Endothelial cell of umbilical vein (primary cell): ENCODE measurements at regions not wholly inside any gene's neighbourhood (a gene's known extent, or its start where the extent isn't known, plus 50 kb on each side); places are given as distances from the start of the nearest gene placed in this dataset.

ENCODE experiments used
- BruUV-seq: library from RNA; stranded (reverse); fragments of 400-500 nt; replicated peaks from 2 replicates; lab custom pipeline; 2021; lab: Mats Ljungman, UMichigan
- CTCF ChIA-PET: fragments of 300-600, 350-600 bp; sonication (Branson Sonifier 250); formaldehyde crosslinking; loops from one replicate; lab custom pipeline; 2021; ENCODE audit warnings: antibody characterized with exemption, inconsistent platforms; lab: Charles Lee
- POLR2A ChIA-PET: fragments of 300-600, 350-600 bp; sonication (Branson Sonifier 250); formaldehyde crosslinking; loops from one replicate; lab custom pipeline; 2021; ENCODE audit warnings: antibody characterized with exemption, inconsistent platforms; lab: Charles Lee
- DNase-seq: peaks from one replicate; pipeline ENCODE4 v3.0.0-alpha.2; 2011; ENCODE audit warnings: low read depth, low spot score
- FAIRE-seq: peaks from 2 replicates; lab custom pipeline; 2011; peaks lifted over from hg19 to GRCh38; lab: Jason Lieb, UNC
- H2AFZ ChIP-seq: 2 replicates; pipeline ENCODE4 v1.6.0; 2012; ENCODE audit warnings: low read depth, low read length, control low read depth, inconsistent platforms
- H3K27ac ChIP-seq: 2 replicates; pipeline ENCODE4 v1.5.1; 2011; ENCODE audit warnings: low read depth, mild to moderate bottlenecking, control low read depth, low read length, moderate library complexity; ENCODE audit not compliant: insufficient read depth
- H3K27me3 ChIP-seq, 2 experiments: 2 replicates each; pipeline versions ENCODE4 v1.6.0 to v1.6.1; 2011; ENCODE audit warnings: low read length in 2 of 2, mixed read lengths in 1 of 2; ENCODE audit not compliant: control insufficient read depth in 2 of 2, insufficient read depth in 2 of 2
- H3K36me3 ChIP-seq, 2 experiments: 2 replicates in 1 of 2; 3 replicates in 1 of 2; pipeline ENCODE4 v1.5.1; 2011; ENCODE audit warnings: low read length in 2 of 2, mild to moderate bottlenecking in 1 of 2, moderate library complexity in 1 of 2; ENCODE audit not compliant: control insufficient read depth in 2 of 2, insufficient read depth in 2 of 2; ENCODE audit errors: extremely low read depth in 1 of 2
- H3K4me1 ChIP-seq: 3 replicates; pipeline ENCODE4 v1.5.1; 2011; ENCODE audit warnings: mild to moderate bottlenecking, low read length; ENCODE audit not compliant: control insufficient read depth, insufficient read depth; ENCODE audit errors: extremely low read depth
- H3K4me2 ChIP-seq: 2 replicates; pipeline ENCODE4 v1.6.1; 2011; ENCODE audit warnings: low read length, control low read depth, mixed read lengths; ENCODE audit not compliant: insufficient read depth
- H3K4me3 ChIP-seq, 3 experiments: fragments of 200-600 bp in 1 of 3; sonication (generic), shearing (Covaris generic) in 1 of 3; replicated peaks in 1 of 3; 2 replicates each; pipeline ENCODE4 v1.5.1; 2011 to 2016; ENCODE audit warnings: control low read depth in 3 of 3, low read length in 3 of 3, mild to moderate bottlenecking in 2 of 3, inconsistent platforms in 1 of 3, low read depth in 1 of 3, moderate library complexity in 1 of 3; ENCODE audit not compliant: insufficient read depth in 1 of 3
- H3K79me2 ChIP-seq: 2 replicates; pipeline ENCODE4 v1.6.0; 2012; ENCODE audit warnings: low read length, inconsistent platforms; ENCODE audit not compliant: control insufficient read depth, insufficient read depth
- H3K9ac ChIP-seq: replicated peaks from 2 replicates; pipeline ENCODE3; 2011; ENCODE audit warnings: low read length, control low read depth; ENCODE audit not compliant: insufficient read depth; ENCODE audit errors: extremely low read depth
- H3K9me1 ChIP-seq: replicated peaks from 3 replicates; pipeline ENCODE4 v1.6.0; 2011; ENCODE audit warnings: mild to moderate bottlenecking, low read length; ENCODE audit not compliant: control insufficient read depth, insufficient read depth; ENCODE audit errors: extremely low read depth
- H3K9me3 ChIP-seq: replicated peaks from 2 replicates; pipeline ENCODE4 v1.5.1; 2012; ENCODE audit warnings: low read length, inconsistent platforms; ENCODE audit not compliant: control insufficient read depth, insufficient read depth
- H4K20me1 ChIP-seq: replicated peaks from 2 replicates; pipeline ENCODE3; 2011; ENCODE audit warnings: mild to moderate bottlenecking, low read length; ENCODE audit not compliant: control insufficient read depth, insufficient read depth; ENCODE audit errors: extremely low read depth
- EZH2 ChIP-seq: IDR thresholded peaks from 2 replicates; pipeline ENCODE4 v1.6.1; 2012; ENCODE audit warnings: borderline replicate concordance, low read depth, mild to moderate bottlenecking, moderate library complexity, low read length, inconsistent platforms; ENCODE audit not compliant: severe bottlenecking
- FOS ChIP-seq: IDR thresholded peaks from 2 replicates; pipeline ENCODE4 v1.6.1; 2011; ENCODE audit warnings: mild to moderate bottlenecking, low read length, moderate library complexity, borderline replicate concordance; ENCODE audit not compliant: insufficient read depth
- GATA2 ChIP-seq: IDR thresholded peaks from 2 replicates; pipeline ENCODE4 v1.7.0; 2011; ENCODE audit warnings: low read depth, mild to moderate bottlenecking, moderate library complexity, mixed read lengths, low read length; ENCODE audit not compliant: insufficient read length, insufficient read depth
- JUN ChIP-seq: IDR thresholded peaks from 2 replicates; pipeline ENCODE4 v1.6.1; 2011; ENCODE audit warnings: borderline replicate concordance, low read depth; ENCODE audit not compliant: insufficient read length, insufficient read depth
- MAX ChIP-seq: IDR thresholded peaks from 2 replicates; pipeline ENCODE4 v1.6.1; 2011; ENCODE audit not compliant: insufficient read depth, insufficient read length
- MYC ChIP-seq: IDR thresholded peaks from one replicate; pipeline ENCODE4 v1.6.1; 2011; ENCODE audit warnings: mild to moderate bottlenecking, low read depth, low read length
- POLR2A ChIP-seq: IDR thresholded peaks from 2 replicates; pipeline ENCODE4 v1.6.1; 2012; ENCODE audit warnings: low read depth, mild to moderate bottlenecking, control low read depth, low read length
- POLR2AphosphoS5 ChIP-seq: IDR thresholded peaks from 2 replicates; pipeline ENCODE4 v1.6.1; 2012; ENCODE audit warnings: low read depth, mild to moderate bottlenecking, control low read depth, low read length, moderate library complexity; ENCODE audit not compliant: insufficient read depth
- dilution Hi-C: fragments of 300-500 bp; cut with MboI; formaldehyde crosslinking; loops from one replicate; pipeline ENCODE4 v1.15.0; 2019; ENCODE audit warnings: low sequenced_read_pairs; ENCODE audit not compliant: extremely low pct_ligation_motif_present
- intact Hi-C: fragments of 100-400 bp; cut with micrococcal nuclease; formaldehyde crosslinking; loops from one replicate; pipeline ENCODE4 v1.10.0; 2022
- TF ChIP-seq, protein P1 (sequence below), 2 donors: IDR thresholded peaks; 1 replicate in 1 of 2; 2 replicates in 1 of 2; pipeline ENCODE4 v1.5.1; 2011; ENCODE audit warnings: low read length in 2 of 2, mild to moderate bottlenecking in 2 of 2, moderate library complexity in 2 of 2, control low read depth in 1 of 2, inconsistent platforms in 1 of 2, low read depth in 1 of 2; ENCODE audit not compliant: insufficient read depth in 1 of 2; ENCODE audit errors: extremely low read depth in 1 of 2

GRCh38 chr10:85510682-85511081 is 855.9 kb downstream of the GRID1 start:
- FAIRE-seq = no peak
- Histone ChIP-seq H3K79me2 (no peaks in the 10 kb centered on the region), H3K36me3 (no peaks in the 10 kb centered on the region), H3K27ac (no peak overlapping the region), H3K9ac (no peak overlapping the region), H2AFZ (no peak overlapping the region), H3K4me1 (no peaks in the 10 kb centered on the region), H3K4me3 (no peak overlapping the region), H3K4me2 (no peak overlapping the region), H3K9me3 (no peaks in the 10 kb centered on the region), H4K20me1 (no peaks in the 10 kb centered on the region), H3K9me1 (no peaks in the 10 kb centered on the region), H3K27me3 (no peaks in the 10 kb centered on the region)
- intact Hi-C loops = no loop called here
- DNase-seq = no peak
- dilution Hi-C loops = no loop called here
- TF ChIP-seq MYC = no peak
- no peak for TF ChIP-seq MAX
- TF ChIP-seq JUN = no peak
- TF ChIP-seq POLR2A = no peak
- no peak for TF ChIP-seq GATA2
- no peak for TF ChIP-seq POLR2AphosphoS5
- no peak for TF ChIP-seq EZH2
- TF ChIP-seq FOS = no peak
- TF ChIP-seq, protein P1, sequence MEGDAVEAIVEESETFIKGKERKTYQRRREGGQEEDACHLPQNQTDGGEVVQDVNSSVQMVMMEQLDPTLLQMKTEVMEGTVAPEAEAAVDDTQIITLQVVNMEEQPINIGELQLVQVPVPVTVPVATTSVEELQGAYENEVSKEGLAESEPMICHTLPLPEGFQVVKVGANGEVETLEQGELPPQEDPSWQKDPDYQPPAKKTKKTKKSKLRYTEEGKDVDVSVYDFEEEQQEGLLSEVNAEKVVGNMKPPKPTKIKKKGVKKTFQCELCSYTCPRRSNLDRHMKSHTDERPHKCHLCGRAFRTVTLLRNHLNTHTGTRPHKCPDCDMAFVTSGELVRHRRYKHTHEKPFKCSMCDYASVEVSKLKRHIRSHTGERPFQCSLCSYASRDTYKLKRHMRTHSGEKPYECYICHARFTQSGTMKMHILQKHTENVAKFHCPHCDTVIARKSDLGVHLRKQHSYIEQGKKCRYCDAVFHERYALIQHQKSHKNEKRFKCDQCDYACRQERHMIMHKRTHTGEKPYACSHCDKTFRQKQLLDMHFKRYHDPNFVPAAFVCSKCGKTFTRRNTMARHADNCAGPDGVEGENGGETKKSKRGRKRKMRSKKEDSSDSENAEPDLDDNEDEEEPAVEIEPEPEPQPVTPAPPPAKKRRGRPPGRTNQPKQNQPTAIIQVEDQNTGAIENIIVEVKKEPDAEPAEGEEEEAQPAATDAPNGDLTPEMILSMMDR (IDR thresholded peaks at IDR 0.05; ENCODE audit: extremely low read depth in 1 of 2, insufficient read depth in 1 of 2, low read depth in 1 of 2, low read length in 2 of 2) = no peak
- BruUV-seq = no TSS peak
- ChIA-PET CTCF (no interaction called here), POLR2A (no interaction called here)
